Upper lobe of left lung (tissue), 6 donors: ENCODE measurements at regions not wholly inside any gene's neighbourhood (a gene's known extent, or its start where the extent isn't known, plus 50 kb on each side); places are given as distances from the start of the nearest gene placed in this dataset.

Experiments used
- ATAC-seq, 2 donors: fragments of 200-7000 bp; cut with Tn5 transposase; one replicate each; pipeline ENCODE4 v1.9.1; 2022; ENCODE audit warnings: mild to moderate bottlenecking in 2 of 2, moderate library complexity in 2 of 2; ENCODE audit not compliant: low FRiP score in 2 of 2
- DNase-seq, 2 donors: peaks; one replicate each; pipeline ENCODE4 v3.0.0-alpha.2; 2019 to 2020
- H3K27ac ChIP-seq, 4 donors: fragments of 200-600 bp; sonication (generic); one replicate each; pipeline ENCODE4 v1.5.1; 2016 to 2019
- H3K27me3 ChIP-seq, 4 donors: fragments of 200-600 bp; sonication (generic); one replicate each; pipeline ENCODE4 v1.5.1; 2017 to 2019
- H3K36me3 ChIP-seq, 4 donors: fragments of 200-600 bp; sonication (generic); one replicate each; pipeline ENCODE4 v1.5.1; 2016 to 2019
- H3K4me1 ChIP-seq, 4 donors: fragments of 200-600 bp; sonication (generic); one replicate each; pipeline ENCODE4 v1.5.1; 2018 to 2019
- H3K4me3 ChIP-seq, 4 donors: fragments of 200-600 bp; sonication (generic); one replicate each; pipeline ENCODE4 v1.5.1; 2017 to 2019; ENCODE audit warnings: mild to moderate bottlenecking in 2 of 4, moderate library complexity in 1 of 4
- H3K9me3 ChIP-seq, 4 donors: fragments of 200-600 bp; sonication (generic); one replicate each; pipeline ENCODE4 v1.5.1; 2018 to 2019
- EP300 ChIP-seq, 4 donors: sonication (generic); formaldehyde crosslinking; IDR thresholded peaks; one replicate each; pipeline ENCODE4 v1.5.1; 2017; ENCODE audit warnings: antibody characterized with exemption in 4 of 4, control low read depth in 2 of 4
- POLR2A ChIP-seq, 4 donors: fragments of 450-650 bp; IDR thresholded peaks; one replicate each; pipeline ENCODE4 v1.5.1; 2016 to 2017; ENCODE audit warnings: antibody characterized with exemption in 4 of 4, mild to moderate bottlenecking in 2 of 4
- POLR2AphosphoS5 ChIP-seq, 2 donors: sonication (generic); formaldehyde crosslinking; IDR thresholded peaks; one replicate each; pipeline ENCODE4 v1.5.1; 2017; ENCODE audit warnings: antibody characterized with exemption in 2 of 2
- WGBS, 2 donors: methylation state at CpG; one replicate each; pipeline ENCODE4 v1.1.5; 2017 to 2018; 5-methylcytosine and 5-hydroxymethylcytosine counted together
- TF ChIP-seq, protein P1 (sequence below), 6 experiments: fragments of 450-650 bp in 4 of 6; fragments of 200-600 bp in 2 of 6; sonication (generic) in 2 of 6; IDR thresholded peaks; one replicate each; pipeline ENCODE4 v1.5.1; 2016 to 2019; ENCODE audit warnings: antibody characterized with exemption in 6 of 6
- donor health status: DM: no; HTN: no; CAD: no; lungs with moderate emphysema.
- donor health status: DM: no; HTN: yes; CAD: no; lungs with severe emphysema.

DNA sequence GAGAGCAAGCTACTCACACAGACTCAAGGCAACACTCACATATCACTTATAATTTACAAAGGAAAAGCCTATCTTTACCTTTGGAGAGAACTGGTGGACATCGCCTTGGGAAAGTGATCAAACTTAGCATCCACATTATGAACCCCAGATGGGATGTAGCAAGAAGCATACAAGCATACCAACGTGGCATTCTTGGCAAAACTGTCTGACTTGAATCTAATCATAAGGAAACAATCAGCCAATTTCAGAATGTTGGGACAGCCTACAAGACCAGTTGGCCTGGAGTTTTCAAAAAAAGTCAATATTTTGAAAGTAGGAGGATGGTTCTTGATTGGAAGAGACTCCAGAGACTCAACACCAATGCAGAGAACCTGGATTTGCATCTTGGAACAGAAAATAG, 79.1 kb upstream of the PMAIP1 start:
- Histone ChIP-seq H3K36me3 (no peaks in the 10 kb centered on the region), H3K9me3 (no peaks in the 10 kb centered on the region), H3K4me1 (no peaks in the 10 kb centered on the region), H3K4me3 (no peak overlapping the region), H3K27me3 (no peaks in the 10 kb centered on the region), H3K27ac (no peak overlapping the region)
- DNase-seq (no peak), ATAC-seq (no peak)
- TF ChIP-seq POLR2AphosphoS5 (IDR thresholded peaks at IDR 0.05) = no peak
- TF ChIP-seq POLR2A (IDR thresholded peaks at IDR 0.05) = no peak
- no peak for TF ChIP-seq EP300 (IDR thresholded peaks at IDR 0.05)
- TF ChIP-seq, protein P1, sequence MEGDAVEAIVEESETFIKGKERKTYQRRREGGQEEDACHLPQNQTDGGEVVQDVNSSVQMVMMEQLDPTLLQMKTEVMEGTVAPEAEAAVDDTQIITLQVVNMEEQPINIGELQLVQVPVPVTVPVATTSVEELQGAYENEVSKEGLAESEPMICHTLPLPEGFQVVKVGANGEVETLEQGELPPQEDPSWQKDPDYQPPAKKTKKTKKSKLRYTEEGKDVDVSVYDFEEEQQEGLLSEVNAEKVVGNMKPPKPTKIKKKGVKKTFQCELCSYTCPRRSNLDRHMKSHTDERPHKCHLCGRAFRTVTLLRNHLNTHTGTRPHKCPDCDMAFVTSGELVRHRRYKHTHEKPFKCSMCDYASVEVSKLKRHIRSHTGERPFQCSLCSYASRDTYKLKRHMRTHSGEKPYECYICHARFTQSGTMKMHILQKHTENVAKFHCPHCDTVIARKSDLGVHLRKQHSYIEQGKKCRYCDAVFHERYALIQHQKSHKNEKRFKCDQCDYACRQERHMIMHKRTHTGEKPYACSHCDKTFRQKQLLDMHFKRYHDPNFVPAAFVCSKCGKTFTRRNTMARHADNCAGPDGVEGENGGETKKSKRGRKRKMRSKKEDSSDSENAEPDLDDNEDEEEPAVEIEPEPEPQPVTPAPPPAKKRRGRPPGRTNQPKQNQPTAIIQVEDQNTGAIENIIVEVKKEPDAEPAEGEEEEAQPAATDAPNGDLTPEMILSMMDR (IDR thresholded peaks at IDR 0.05) = no peak
- 44 to 74% methylated on average over 2 of the region's 2 CpGs for WGBS, 2 donors

DNA sequence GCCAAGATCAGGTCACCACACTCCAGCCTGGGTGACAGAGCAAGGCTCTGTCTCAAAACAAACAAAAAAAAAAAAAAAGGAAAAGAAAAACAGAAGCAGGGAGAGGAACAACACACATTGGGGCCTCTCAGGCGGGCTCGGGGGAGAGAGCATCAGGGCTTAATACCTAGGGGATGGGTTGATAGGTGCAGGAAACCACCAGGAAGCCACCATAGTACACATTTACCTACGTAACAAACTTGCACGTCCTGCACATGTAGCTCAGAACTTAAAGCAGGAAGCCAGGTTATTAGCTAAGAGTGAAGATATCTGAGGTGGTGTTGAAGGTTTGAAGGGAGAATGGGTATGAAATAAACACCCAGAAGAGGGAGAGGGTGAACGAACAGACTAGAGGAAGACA, 81.0 kb upstream of the PMAIP1 start:
- 70 to 73% methylated on average over 5 of the region's 5 CpGs for WGBS, 2 donors
- Histone ChIP-seq H3K9me3 (no peaks in the 10 kb centered on the region), H3K27me3 (no peaks in the 10 kb centered on the region), H3K27ac (no peak overlapping the region), H3K4me1 (no peaks in the 10 kb centered on the region), H3K4me3 (no peak overlapping the region), H3K36me3 (no peaks in the 10 kb centered on the region)
- DNase-seq (no peak), ATAC-seq (no peak)
- TF ChIP-seq POLR2A (IDR thresholded peaks at IDR 0.05) (no peak), EP300 (IDR thresholded peaks at IDR 0.05) (no peak), POLR2AphosphoS5 (IDR thresholded peaks at IDR 0.05) (no peak)
- TF ChIP-seq, protein P1 (IDR thresholded peaks at IDR 0.05) = no peak

DNA sequence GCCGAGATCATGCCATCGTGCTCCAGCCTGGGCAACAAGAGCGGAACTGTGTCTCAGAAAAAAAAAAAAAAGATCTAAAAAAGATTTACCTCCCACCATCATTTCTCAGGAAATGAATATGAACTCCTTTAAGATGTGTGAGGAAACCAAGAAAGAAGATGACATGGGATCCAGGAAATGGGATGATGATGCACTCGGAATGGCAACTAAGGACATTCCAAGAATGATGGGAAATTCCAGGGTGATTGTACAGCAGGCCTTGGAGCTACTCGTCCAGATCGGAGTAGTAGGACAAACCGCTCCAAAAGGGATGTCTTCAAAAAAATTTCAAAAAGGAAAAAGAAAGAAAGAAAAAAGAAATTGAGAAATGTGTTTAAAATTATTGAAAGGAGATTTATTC, 84.9 kb upstream of the PMAIP1 start:
- WGBS, 2 donors = 61 to 85% methylated on average over 7 of the region's 7 CpGs
- ATAC-seq (no peak), DNase-seq (no peak)
- TF ChIP-seq, protein P1 (IDR thresholded peaks at IDR 0.05) = no peak
- TF ChIP-seq POLR2AphosphoS5 (IDR thresholded peaks at IDR 0.05) = no peak
- Histone ChIP-seq H3K36me3 (no peaks in the 10 kb centered on the region), H3K4me1 (no peaks in the 10 kb centered on the region), H3K9me3 (no peaks in the 10 kb centered on the region), H3K27me3 (no peaks in the 10 kb centered on the region), H3K27ac (no peak overlapping the region), H3K4me3 (no peak overlapping the region)

DNA sequence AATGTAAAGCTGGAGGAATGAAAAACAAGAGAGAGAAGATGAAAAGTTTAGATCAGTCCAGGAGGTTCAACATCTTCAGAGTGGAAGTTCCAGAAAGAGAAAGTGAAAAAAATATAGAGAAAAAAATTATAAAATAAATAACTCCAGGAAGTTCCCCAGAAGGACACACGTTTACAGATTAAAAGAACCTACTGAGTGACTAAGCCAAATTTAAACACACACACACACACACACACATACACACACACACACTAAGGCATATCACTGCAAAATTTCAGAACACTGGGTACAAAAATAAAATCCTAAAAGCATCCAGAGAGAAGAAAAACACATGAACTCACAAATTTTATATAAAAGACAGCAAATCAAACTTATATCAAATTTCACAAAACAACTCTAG, 85.9 kb upstream of the PMAIP1 start:
- TF ChIP-seq POLR2A (IDR thresholded peaks at IDR 0.05) = no peak
- TF ChIP-seq, protein P1 (IDR thresholded peaks at IDR 0.05) = no peak
- WGBS, 2 donors = 5 to 9% methylated on average over 1 of the region's 1 CpG

DNA sequence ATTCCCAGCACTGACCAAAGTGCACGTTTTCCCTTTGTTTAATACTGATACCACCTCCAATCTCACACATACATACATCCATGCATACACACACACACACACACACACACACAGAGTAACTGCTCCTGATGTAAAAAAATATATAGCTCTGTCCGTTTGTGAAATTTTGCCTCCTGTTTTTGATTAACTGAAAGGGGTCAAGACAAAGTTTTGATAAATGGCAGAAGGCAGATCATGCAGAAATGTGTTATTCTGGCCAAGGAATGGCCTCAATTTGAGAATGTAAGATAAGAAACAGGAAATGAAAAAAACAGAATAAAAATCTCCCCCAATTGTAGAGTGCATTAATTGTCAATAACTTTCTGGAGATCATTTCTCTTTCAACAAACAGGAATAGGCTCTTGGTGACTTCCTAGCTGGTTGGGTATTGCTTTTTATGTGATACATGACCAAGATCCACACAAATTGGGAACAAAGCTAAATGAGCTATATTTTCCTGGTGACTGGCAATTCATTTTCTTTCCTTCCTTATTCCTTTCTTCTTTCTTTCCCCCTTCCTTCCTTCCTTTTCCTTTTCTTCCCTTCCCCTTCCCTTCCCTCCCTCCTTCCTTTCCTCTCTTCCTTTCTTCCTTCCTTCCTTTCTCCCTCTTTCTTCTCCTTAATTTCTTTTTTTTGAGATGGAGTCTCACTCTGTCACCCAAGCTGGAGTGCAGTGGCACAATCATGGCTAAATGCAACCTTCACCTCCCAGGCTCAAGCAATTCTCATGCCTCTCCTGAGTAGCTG, 88.9 kb upstream of the PMAIP1 start:
- no peak overlapping the region for H3K4me3 ChIP-seq
- no peaks in the 10 kb centered on the region for H3K27me3 ChIP-seq
- TF ChIP-seq POLR2A (IDR thresholded peaks at IDR 0.05) = no peak
- no peak overlapping the region for H3K27ac ChIP-seq
- 17 to 28% methylated on average over 2 of the region's 2 CpGs for WGBS, 2 donors
- no peaks in the 10 kb centered on the region for H3K9me3 ChIP-seq
- DNase-seq (no peak), ATAC-seq (no peak)
- no peaks in the 10 kb centered on the region for H3K4me1 ChIP-seq
- no peaks in the 10 kb centered on the region for H3K36me3 ChIP-seq

More for the DNA sequence above, 85.9 kb upstream of the PMAIP1 start:
- Histone ChIP-seq H3K27me3 (no peaks in the 10 kb centered on the region), H3K27ac (no peak overlapping the region), H3K4me3 (no peak overlapping the region), H3K9me3 (no peaks in the 10 kb centered on the region), H3K4me1 (no peaks in the 10 kb centered on the region), H3K36me3 (no peaks in the 10 kb centered on the region)
- no peak for DNase-seq
- no peak for ATAC-seq
